Astrocyte (in vitro differentiated cells and primary cell): ENCODE measurements at regions not wholly inside any gene's neighbourhood (a gene's known extent, or its start where the extent isn't known, plus 50 kb on each side); places are given as distances from the start of the nearest gene placed in this dataset.

ENCODE experiments used
- DNase-seq: peaks from one replicate; pipeline ENCODE4 v3.0.0-alpha.2; 2010; ENCODE audit warnings: low read depth
- FAIRE-seq: peaks from 2 replicates; lab custom pipeline; 2011; peaks lifted over from hg19 to GRCh38; lab: Jason Lieb, UNC
- H2AFZ ChIP-seq: 2 replicates; pipeline ENCODE4 v1.6.0; 2012; ENCODE audit warnings: low read depth, low read length, inconsistent platforms
- H3K27ac ChIP-seq: 2 replicates; pipeline ENCODE4 v1.5.1; 2011; ENCODE audit warnings: low read depth, low read length, inconsistent platforms
- H3K27me3 ChIP-seq: 2 replicates; pipeline ENCODE4 v1.6.0; 2011; ENCODE audit warnings: low read length, inconsistent platforms; ENCODE audit not compliant: insufficient read depth
- H3K36me3 ChIP-seq: 2 replicates; pipeline ENCODE4 v1.5.1; 2011; ENCODE audit warnings: low read length, inconsistent platforms; ENCODE audit not compliant: insufficient read depth
- H3K4me1 ChIP-seq: 2 replicates; pipeline ENCODE4 v1.5.1; 2011; ENCODE audit warnings: low read length, inconsistent platforms; ENCODE audit not compliant: insufficient read depth
- H3K4me2 ChIP-seq: 2 replicates; pipeline ENCODE4 v1.6.0; 2012; ENCODE audit warnings: low read length, inconsistent platforms
- H3K4me3 ChIP-seq: 2 replicates; pipeline ENCODE4 v1.5.1; 2011; ENCODE audit warnings: low read depth, mild to moderate bottlenecking, low read length, inconsistent platforms; ENCODE audit not compliant: insufficient read depth
- H3K79me2 ChIP-seq: 2 replicates; pipeline ENCODE4 v1.6.0; 2012; ENCODE audit warnings: mild to moderate bottlenecking, low read length, inconsistent platforms; ENCODE audit not compliant: insufficient read depth
- H3K9ac ChIP-seq: 2 replicates; pipeline ENCODE4 v1.6.0; 2012; ENCODE audit warnings: mild to moderate bottlenecking, low read length, inconsistent platforms
- H3K9me3 ChIP-seq: 2 replicates; pipeline ENCODE4 v1.5.1; 2012; ENCODE audit warnings: low read depth, mild to moderate bottlenecking, low read length, inconsistent platforms; ENCODE audit not compliant: insufficient read depth
- H4K20me1 ChIP-seq: 2 replicates; pipeline ENCODE4 v1.6.0; 2012; ENCODE audit warnings: low read length, inconsistent platforms; ENCODE audit not compliant: insufficient read depth
- H3K27ac Mint-ChIP-seq: one replicate; pipeline ENCODE4 v1.8.0; 2021; ENCODE audit warnings: mild to moderate bottlenecking, mixed read lengths; ENCODE audit not compliant: unreplicated experiment
- H3K27me3 Mint-ChIP-seq: one replicate; pipeline ENCODE4 v1.8.0; 2021; ENCODE audit warnings: low read depth, mixed read lengths; ENCODE audit not compliant: unreplicated experiment
- H3K36me3 Mint-ChIP-seq: one replicate; pipeline ENCODE4 v1.8.0; 2021; ENCODE audit warnings: low read depth, mixed read lengths; ENCODE audit not compliant: unreplicated experiment
- H3K4me1 Mint-ChIP-seq: one replicate; pipeline ENCODE4 v1.8.0; 2021; ENCODE audit warnings: low read depth, mixed read lengths; ENCODE audit not compliant: unreplicated experiment
- H3K4me3 Mint-ChIP-seq: one replicate; pipeline ENCODE4 v1.8.0; 2021; ENCODE audit warnings: mild to moderate bottlenecking, moderate library complexity, mixed read lengths; ENCODE audit not compliant: unreplicated experiment
- H3K9me3 Mint-ChIP-seq: one replicate; pipeline ENCODE4 v1.8.0; 2021; ENCODE audit warnings: mild to moderate bottlenecking, mixed read lengths; ENCODE audit not compliant: unreplicated experiment
- CTCF ChIP-seq: IDR thresholded peaks from 2 replicates; pipeline ENCODE4 v1.5.1; 2011; ENCODE audit warnings: low read depth, mild to moderate bottlenecking, inconsistent platforms, low read length, moderate library complexity; ENCODE audit not compliant: insufficient read depth
- EZH2 ChIP-seq: IDR thresholded peaks from 2 replicates; pipeline ENCODE4 v1.6.1; 2012; ENCODE audit warnings: mild to moderate bottlenecking, low read length, inconsistent platforms; ENCODE audit not compliant: insufficient read depth

GRCh38 chr21:35922618-35923017 lies 137.7 kb downstream of the SETD4 start:
- Histone ChIP-seq H3K79me2 (no peaks in the 10 kb centered on the region), H3K4me3 (no peak overlapping the region), H3K36me3 (no peaks in the 10 kb centered on the region), H3K4me2 (peak overlapping the region; percentile 8), H3K9ac (no peak overlapping the region), H2AFZ (no peak overlapping the region), H3K4me1 (peaks cover 22% of the 10 kb centered on the region), H3K27ac (peak overlapping the region; percentile 3), H3K9me3 (no peaks in the 10 kb centered on the region), H3K27me3 (no peaks in the 10 kb centered on the region), H4K20me1 (no peaks in the 10 kb centered on the region)
- FAIRE-seq (no peak), DNase-seq (peak; percentile 52)
- H3K4me3 Mint-ChIP-seq = no peak overlapping the region
- TF ChIP-seq CTCF = no peak
- no peak for TF ChIP-seq EZH2
- no peak overlapping the region for H3K27ac Mint-ChIP-seq
- peaks cover 3% of the 10 kb centered on the region for H3K9me3 Mint-ChIP-seq
- H3K36me3 Mint-ChIP-seq = no peaks in the 10 kb centered on the region
- no peaks in the 10 kb centered on the region for H3K27me3 Mint-ChIP-seq
- peaks cover 26% of the 10 kb centered on the region for H3K4me1 Mint-ChIP-seq

GRCh38 chr21:35921471-35921870 lies 138.9 kb downstream of the SETD4 start:
- no peaks in the 10 kb centered on the region for H3K27me3 Mint-ChIP-seq

More at GRCh38 chr21:35921471-35921870, 138.9 kb downstream of the SETD4 start:
- no peaks in the 10 kb centered on the region for H3K27me3 ChIP-seq
- TF ChIP-seq CTCF = no peak
- no peak for TF ChIP-seq EZH2
- H3K4me1 ChIP-seq = peaks cover 22% of the 10 kb centered on the region
- Mint-ChIP-seq H3K27ac (no peak overlapping the region), H3K4me1 (peaks cover 22% of the 10 kb centered on the region), H3K4me3 (no peak overlapping the region), H3K9me3 (peaks cover 3% of the 10 kb centered on the region), H3K36me3 (no peaks in the 10 kb centered on the region)
- no peak overlapping the region for H3K4me2 ChIP-seq
- FAIRE-seq = no peak
- no peak overlapping the region for H3K27ac ChIP-seq
- no peak overlapping the region for H3K9ac ChIP-seq
- no peaks in the 10 kb centered on the region for H3K9me3 ChIP-seq
- H4K20me1 ChIP-seq = no peaks in the 10 kb centered on the region
- H2AFZ ChIP-seq = no peak overlapping the region
- H3K79me2 ChIP-seq = no peaks in the 10 kb centered on the region
- no peaks in the 10 kb centered on the region for H3K36me3 ChIP-seq
- no peak for DNase-seq
- no peak overlapping the region for H3K4me3 ChIP-seq
